IMR-90 (cell line): ENCODE measurements at regions not wholly inside any gene's neighbourhood (a gene's known extent, or its start where the extent isn't known, plus 50 kb on each side); places are given as distances from the start of the nearest gene placed in this dataset.

ENCODE experiments used
- ATAC-seq: fragments of 200-7000 bp; cut with Tn5 transposase; 2 replicates; pipeline ENCODE4 v1.9.1; 2020; ENCODE audit warnings: low read depth, mild to moderate bottlenecking, moderate library complexity
- BruUV-seq: library from RNA; stranded (reverse); fragments of 400-500 nt; replicated peaks from 2 replicates; lab custom pipeline; 2021; lab: Mats Ljungman, UMichigan
- CTCF ChIA-PET: fragments of 300-600 bp; formaldehyde crosslinking; extraction: SDS; loops from one replicate; lab custom pipeline; 2021; ENCODE audit warnings: antibody characterized with exemption; lab: Yijun Ruan, JAX
- POLR2A ChIA-PET: fragments of 300-600 bp; sonication (Branson Sonifier 250); formaldehyde crosslinking; loops from one replicate; lab custom pipeline; 2022; ENCODE audit warnings: antibody characterized with exemption; ENCODE audit not compliant: unreplicated experiment; lab: Charles Lee
- DNase-seq: peaks from one replicate; pipeline ENCODE4 v3.0.0; 2013
- H2AFZ ChIP-seq: replicated peaks from 2 replicates; pipeline ENCODE3; 2013; ENCODE audit warnings: low read length, mild to moderate bottlenecking; ENCODE audit not compliant: poor library complexity
- H2AK5ac ChIP-seq: 2 replicates; pipeline ENCODE4 v1.6.1; 2013; ENCODE audit warnings: low read depth, low read length, inconsistent platforms
- H2AK9ac ChIP-seq: replicated peaks from 2 replicates; pipeline ENCODE3; 2013; ENCODE audit warnings: mild to moderate bottlenecking, low read depth, low read length, moderate library complexity; ENCODE audit not compliant: poor library complexity
- H2BK120ac ChIP-seq: 2 replicates; pipeline ENCODE4 v1.6.1; 2013; ENCODE audit warnings: low read depth, low read length, inconsistent platforms
- H2BK15ac ChIP-seq: 3 replicates; pipeline ENCODE4 v1.6.1; 2013; ENCODE audit warnings: low read depth, low read length, inconsistent platforms
- H2BK20ac ChIP-seq: 2 replicates; pipeline ENCODE4 v1.6.1; 2013; ENCODE audit warnings: low read depth, mild to moderate bottlenecking, inconsistent platforms, low read length, moderate library complexity
- H2BK5ac ChIP-seq: 2 replicates; pipeline ENCODE4 v1.6.1; 2013; ENCODE audit warnings: mild to moderate bottlenecking, low read depth, low read length, inconsistent platforms; ENCODE audit not compliant: poor library complexity, severe bottlenecking
- H3K14ac ChIP-seq: replicated peaks from 2 replicates; pipeline ENCODE4 v1.6.1; 2013; ENCODE audit warnings: low read depth, low read length, inconsistent platforms
- H3K18ac ChIP-seq: 2 replicates; pipeline ENCODE4 v1.6.1; 2013; ENCODE audit warnings: low read depth, low read length, control low read depth
- H3K23ac ChIP-seq: 2 replicates; pipeline ENCODE4 v1.6.1; 2013; ENCODE audit warnings: low read depth, low read length, inconsistent platforms
- H3K27ac ChIP-seq: 2 replicates; pipeline ENCODE4 v1.5.1; 2013; ENCODE audit warnings: mild to moderate bottlenecking, control low read depth, low read length; ENCODE audit not compliant: insufficient read depth
- H3K27me3 ChIP-seq: 2 replicates; pipeline ENCODE4 v1.6.1; 2013; ENCODE audit warnings: low read length; ENCODE audit not compliant: control insufficient read depth, insufficient read depth
- H3K36me3 ChIP-seq: 2 replicates; pipeline ENCODE4 v1.6.1; 2013; ENCODE audit warnings: low read length, mixed read lengths; ENCODE audit not compliant: control insufficient read depth, insufficient read depth
- H3K4ac ChIP-seq: 2 replicates; pipeline ENCODE4 v1.6.1; 2013; ENCODE audit warnings: low read depth, low read length, inconsistent platforms
- H3K4me1 ChIP-seq: 2 replicates; pipeline ENCODE4 v1.6.1; 2013; ENCODE audit warnings: low read length, mixed read lengths; ENCODE audit not compliant: control insufficient read depth, insufficient read depth
- H3K4me2 ChIP-seq: 2 replicates; pipeline ENCODE4 v1.6.1; 2013; ENCODE audit warnings: low read depth, mild to moderate bottlenecking, control low read depth, low read length, moderate library complexity
- H3K4me3 ChIP-seq: 2 replicates; pipeline ENCODE4 v1.5.1; 2013; ENCODE audit warnings: low read depth, mild to moderate bottlenecking, control low read depth, low read length, moderate library complexity; ENCODE audit not compliant: insufficient read depth
- H3K56ac ChIP-seq: 2 replicates; pipeline ENCODE4 v1.6.1; 2013; ENCODE audit warnings: low read length, inconsistent platforms; ENCODE audit not compliant: insufficient read depth; ENCODE audit errors: extremely low read depth
- H3K79me1 ChIP-seq, 2 experiments: 2 replicates each; pipeline ENCODE4 v1.6.1; 2013; ENCODE audit warnings: low read length in 2 of 2, inconsistent platforms in 1 of 2, low read depth in 1 of 2
- H3K9ac ChIP-seq: 2 replicates; pipeline ENCODE4 v1.6.1; 2013; ENCODE audit warnings: low read depth, low read length, control low read depth
- H3K9me1 ChIP-seq: 2 replicates; pipeline ENCODE4 v1.6.1; 2013; ENCODE audit warnings: low read length, inconsistent platforms; ENCODE audit not compliant: insufficient read depth
- H3K9me3 ChIP-seq: 2 replicates; pipeline ENCODE4 v1.6.1; 2013; ENCODE audit warnings: low read length; ENCODE audit not compliant: control insufficient read depth, insufficient read depth
- H4K20me1 ChIP-seq: 2 replicates; pipeline ENCODE4 v1.6.1; 2013; ENCODE audit warnings: low read length, inconsistent platforms; ENCODE audit not compliant: insufficient read depth
- H4K5ac ChIP-seq: 2 replicates; pipeline ENCODE4 v1.6.1; 2013; ENCODE audit warnings: mild to moderate bottlenecking, low read depth, low read length, control low read depth
- H4K8ac ChIP-seq, 2 experiments: 2 replicates each; pipeline ENCODE4 v1.6.1; 2013; ENCODE audit warnings: low read depth in 2 of 2, low read length in 2 of 2, control low read depth in 1 of 2, inconsistent platforms in 1 of 2
- H4K91ac ChIP-seq: 2 replicates; pipeline ENCODE4 v1.6.1; 2013; ENCODE audit warnings: low read depth, low read length, inconsistent platforms; ENCODE audit not compliant: insufficient read depth
- MAFK ChIP-seq: IDR thresholded peaks from 2 replicates; pipeline ENCODE4 v1.6.1; 2012; ENCODE audit warnings: low read depth, low read length, improper control_type of control experiment
- MAZ ChIP-seq: IDR thresholded peaks from 2 replicates; pipeline ENCODE4 v1.6.1; 2012; ENCODE audit warnings: low read depth, mild to moderate bottlenecking, low read length, improper control_type of control experiment, moderate library complexity, borderline replicate concordance
- WGBS, 2 experiments: methylation state at CpG; one replicate each; pipeline versions ENCODE4 v1.1.5 to v1.1.7; 2013; ENCODE audit warnings: missing lambda C conversion rate in 2 of 2; ENCODE audit not compliant: insufficient read length in 1 of 2; ENCODE audit errors: extremely low coverage in 2 of 2; 5-methylcytosine and 5-hydroxymethylcytosine counted together
- dilution Hi-C: fragments of 300-500 bp; cut with HindIII; formaldehyde crosslinking; loops from one replicate; pipeline ENCODE4 v1.14.3; 2018; ENCODE audit warnings: low sequenced_read_pairs; ENCODE audit not compliant: unreplicated experiment
- in situ Hi-C: fragments of 300-500 bp; cut with MboI; formaldehyde crosslinking; loops from 3 replicates; pipeline ENCODE4 v1.14.3; 2019; ENCODE audit warnings: low sequenced_read_pairs, inconsistent platforms, mixed read lengths
- intact Hi-C: fragments of 100-400 bp; cut with micrococcal nuclease; formaldehyde crosslinking; loops from 2 replicates; pipeline ENCODE4 v1.10.0; 2022

GRCh38 chr3:6655275-6655674, 205.6 kb upstream of the GRM7 start:
- Histone ChIP-seq H3K14ac (no peak overlapping the region), H3K18ac (no peak overlapping the region), H3K56ac (no peak overlapping the region), H2BK120ac (no peak overlapping the region), H3K4me3 (no peak overlapping the region), H3K27ac (no peak overlapping the region), H3K9ac (no peak overlapping the region), H4K8ac (no peak overlapping the region), H3K4me1 (no peaks in the 10 kb centered on the region), H2BK5ac (no peak overlapping the region), H4K20me1 (no peaks in the 10 kb centered on the region), H2BK15ac (no peak overlapping the region), H3K36me3 (no peaks in the 10 kb centered on the region), H3K23ac (no peak overlapping the region), H2BK20ac (no peak overlapping the region), H4K5ac (no peak overlapping the region), H3K4ac (no peak overlapping the region), H3K9me3 (peaks cover 9% of the 10 kb centered on the region), H2AK5ac (no peak overlapping the region), H4K91ac (no peak overlapping the region), H2AK9ac (no peak overlapping the region), H3K4me2 (no peak overlapping the region), H3K79me1 (no peaks in the 10 kb centered on the region), H3K9me1 (no peaks in the 10 kb centered on the region), H3K27me3 (no peaks in the 10 kb centered on the region), H2AFZ (no peak overlapping the region)
- in situ Hi-C loops: no loop called here
- ChIA-PET CTCF (no interaction called here), POLR2A (no interaction called here)
- no TSS peak for BruUV-seq
- DNase-seq (no peak), ATAC-seq (no peak)
- intact Hi-C loops: no loop called here
- 0% methylated on average over 1 of the region's 2 CpGs; no CpG with 5 or more reads in 1 of the 2 experiments for WGBS, 2 experiments
- dilution Hi-C loops: no loop called here
- TF ChIP-seq MAZ: no peak
- peak; percentile 72 for TF ChIP-seq MAFK
